ENCODE measurements at regions not wholly inside any gene's neighbourhood (a gene's known extent, or its start where the extent isn't known, plus 50 kb on each side); places are given as distances from the start of the nearest gene placed in this dataset.

DNA sequence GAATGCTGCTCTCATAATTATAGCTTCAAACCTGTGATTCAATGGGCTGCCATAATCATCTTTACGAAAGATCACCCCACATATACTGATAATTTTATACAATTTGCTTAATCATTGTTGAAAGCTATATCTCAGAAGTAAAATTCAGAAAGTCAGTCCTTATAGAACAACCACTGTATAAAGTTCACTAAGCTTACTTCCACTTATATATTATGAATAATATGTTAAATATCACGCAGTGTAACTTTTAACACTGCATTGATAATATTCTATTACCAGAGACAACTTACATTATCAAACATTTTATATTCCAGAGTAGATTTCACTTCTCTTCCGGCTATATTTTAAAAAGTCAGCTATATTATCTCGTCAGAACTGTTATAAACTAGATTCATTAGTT, 550.1 kb upstream of the PCDH20 start:
- no peak overlapping the region for H3K4me3 ChIP-seq
- no peaks in the 10 kb centered on the region for H3K9me3 ChIP-seq
- ATAC-seq = no peak
- no peaks in the 10 kb centered on the region for H3K27me3 ChIP-seq
- DNase-seq = no peak
- H3K4me1 ChIP-seq = no peaks in the 10 kb centered on the region
- H3K36me3 ChIP-seq = no peaks in the 10 kb centered on the region
- TF ChIP-seq, protein P1, sequence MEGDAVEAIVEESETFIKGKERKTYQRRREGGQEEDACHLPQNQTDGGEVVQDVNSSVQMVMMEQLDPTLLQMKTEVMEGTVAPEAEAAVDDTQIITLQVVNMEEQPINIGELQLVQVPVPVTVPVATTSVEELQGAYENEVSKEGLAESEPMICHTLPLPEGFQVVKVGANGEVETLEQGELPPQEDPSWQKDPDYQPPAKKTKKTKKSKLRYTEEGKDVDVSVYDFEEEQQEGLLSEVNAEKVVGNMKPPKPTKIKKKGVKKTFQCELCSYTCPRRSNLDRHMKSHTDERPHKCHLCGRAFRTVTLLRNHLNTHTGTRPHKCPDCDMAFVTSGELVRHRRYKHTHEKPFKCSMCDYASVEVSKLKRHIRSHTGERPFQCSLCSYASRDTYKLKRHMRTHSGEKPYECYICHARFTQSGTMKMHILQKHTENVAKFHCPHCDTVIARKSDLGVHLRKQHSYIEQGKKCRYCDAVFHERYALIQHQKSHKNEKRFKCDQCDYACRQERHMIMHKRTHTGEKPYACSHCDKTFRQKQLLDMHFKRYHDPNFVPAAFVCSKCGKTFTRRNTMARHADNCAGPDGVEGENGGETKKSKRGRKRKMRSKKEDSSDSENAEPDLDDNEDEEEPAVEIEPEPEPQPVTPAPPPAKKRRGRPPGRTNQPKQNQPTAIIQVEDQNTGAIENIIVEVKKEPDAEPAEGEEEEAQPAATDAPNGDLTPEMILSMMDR (IDR thresholded peaks at IDR 0.05) = no peak
- FAIRE-seq = no peak
- WGBS, 2 donors = 70 to 85% methylated on average over 4 of the region's 4 CpGs
- intact Hi-C loops (cut with DNase I) = no loop called here
- H3K27ac ChIP-seq = no peak overlapping the region

DNA sequence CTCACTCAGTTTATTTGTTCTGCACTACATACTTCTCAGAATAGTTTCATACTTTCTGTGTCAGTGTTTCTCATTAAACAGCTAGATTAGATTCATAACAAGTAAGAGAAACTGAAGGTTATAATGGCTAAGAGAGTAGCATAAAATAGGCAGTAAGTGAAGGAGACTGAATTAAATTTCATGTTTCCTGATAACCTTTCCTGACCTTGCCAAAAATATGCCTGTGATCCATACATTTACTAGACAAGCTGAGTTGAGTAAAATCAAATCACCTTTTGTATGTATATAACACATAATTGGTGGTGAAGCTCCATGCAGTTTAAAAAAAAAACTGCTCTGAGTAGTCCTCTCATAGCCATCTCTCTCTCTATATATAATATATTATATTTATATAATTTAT, 545.3 kb upstream of the PCDH20 start:
- H3K4me3 ChIP-seq = no peak overlapping the region
- intact Hi-C loops (cut with DNase I) = no loop called here
- TF ChIP-seq, protein P1 (IDR thresholded peaks at IDR 0.05) = no peak
- H3K9me3 ChIP-seq = no peaks in the 10 kb centered on the region
- H3K36me3 ChIP-seq = no peaks in the 10 kb centered on the region
- no peaks in the 10 kb centered on the region for H3K27me3 ChIP-seq
- H3K4me1 ChIP-seq = no peaks in the 10 kb centered on the region
- H3K27ac ChIP-seq = no peak overlapping the region
- FAIRE-seq = no peak
- no peak for ATAC-seq
- DNase-seq = no peak

DNA sequence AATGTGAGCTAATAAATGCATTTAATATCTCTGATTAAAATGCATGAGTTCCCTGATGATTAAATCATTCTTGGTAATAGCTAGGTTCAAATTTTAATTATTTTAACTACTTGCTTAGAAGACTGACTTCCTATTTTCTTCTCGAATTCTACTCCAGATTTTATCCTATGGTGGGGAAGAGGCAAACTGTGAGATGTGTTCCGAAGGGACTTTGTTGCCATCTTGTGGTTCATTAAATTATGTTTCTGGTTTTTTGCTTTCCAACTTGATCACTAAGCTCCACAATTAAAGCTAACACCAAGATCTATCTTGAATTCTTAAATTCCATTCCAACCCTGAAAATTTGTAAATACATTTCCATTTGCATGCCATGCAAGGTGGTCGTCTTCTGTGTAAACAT, 538.4 kb upstream of the PCDH20 start:
- no peaks in the 10 kb centered on the region for H3K36me3 ChIP-seq
- WGBS, 2 donors = 8 to 10% methylated on average over 3 of the region's 3 CpGs
- TF ChIP-seq, protein P1 (IDR thresholded peaks at IDR 0.05) = no peak
- H3K9me3 ChIP-seq = no peaks in the 10 kb centered on the region
- peaks cover 0 to 4% (median 0%) of the 10 kb centered on the region in 3 donors for H3K4me1 ChIP-seq
- no peaks in the 10 kb centered on the region for H3K27me3 ChIP-seq
- intact Hi-C loops (cut with DNase I) = no loop called here
- DNase-seq (no peak), ATAC-seq (peak in 1 of 4 donors; percentile 28), FAIRE-seq (no peak)
- H3K4me3 ChIP-seq = no peak overlapping the region
- H3K27ac ChIP-seq = no peak overlapping the region

DNA sequence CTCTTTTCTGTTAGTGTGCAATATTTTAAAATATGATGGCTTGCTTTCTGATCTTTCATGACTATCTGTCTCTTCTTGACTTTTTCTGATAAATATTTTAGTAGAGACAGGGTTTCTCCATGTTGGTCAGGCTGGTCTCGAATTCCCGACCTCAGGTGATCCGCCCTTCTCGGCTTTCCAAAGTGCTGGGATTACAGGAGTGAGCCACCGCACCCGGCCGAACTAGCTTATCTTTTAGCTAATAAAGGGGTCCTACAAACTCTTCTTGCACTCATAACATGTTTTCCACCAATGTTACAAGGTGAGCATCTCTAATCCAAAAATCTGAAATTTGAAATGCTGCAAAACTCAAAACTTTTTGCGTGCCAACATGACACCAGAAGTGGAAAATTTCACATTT, 535.2 kb upstream of the PCDH20 start:
- H3K4me3 ChIP-seq = no peak overlapping the region
- FAIRE-seq (no peak), ATAC-seq (no peak), DNase-seq (no peak)
- TF ChIP-seq, protein P1 (IDR thresholded peaks at IDR 0.05) = no peak
- no peaks in the 10 kb centered on the region for H3K36me3 ChIP-seq
- intact Hi-C loops (cut with DNase I) = no loop called here
- H3K4me1 ChIP-seq = peaks cover 0 to 4% (median 0%) of the 10 kb centered on the region in 3 donors
- H3K27me3 ChIP-seq = no peaks in the 10 kb centered on the region
- WGBS, 2 donors = 81 to 94% methylated on average over 8 of the region's 8 CpGs
- no peak overlapping the region for H3K27ac ChIP-seq
- no peaks in the 10 kb centered on the region for H3K9me3 ChIP-seq

DNA sequence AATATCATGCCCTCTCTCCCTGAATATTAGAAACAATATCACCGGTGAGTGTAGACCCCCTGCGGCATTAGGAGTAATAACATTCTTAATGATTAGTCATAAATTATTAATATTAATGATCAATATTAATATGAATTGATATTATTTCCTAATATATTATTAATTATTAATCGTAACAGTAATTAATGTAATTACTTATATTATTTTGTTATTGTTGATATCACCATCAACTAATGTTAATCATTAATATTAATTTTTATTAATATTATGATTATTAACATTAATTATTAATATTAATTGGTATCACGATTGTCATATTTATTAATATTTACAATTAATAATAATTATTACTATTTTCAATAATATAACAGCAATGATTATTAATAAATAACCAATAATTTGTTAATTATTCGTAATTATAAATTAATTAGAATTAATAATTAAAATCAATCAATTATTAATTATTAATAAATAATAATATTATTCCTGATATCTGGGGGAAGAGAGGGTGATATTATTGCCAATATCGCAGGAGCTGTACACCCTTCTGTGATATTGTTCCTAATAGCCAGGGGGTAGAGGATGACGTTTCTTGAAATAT, 528.8 kb upstream of the PCDH20 start:
- H3K36me3 ChIP-seq = no peaks in the 10 kb centered on the region
- DNase-seq (no peak), ATAC-seq (no peak), FAIRE-seq (peak; percentile 98)
- H3K27ac ChIP-seq = no peak overlapping the region
- WGBS, 2 donors = 65 to 75% methylated on average over 7 of the region's 7 CpGs
- H3K4me1 ChIP-seq = no peaks in the 10 kb centered on the region
- no peaks in the 10 kb centered on the region for H3K27me3 ChIP-seq
- TF ChIP-seq, protein P1 (IDR thresholded peaks at IDR 0.05) = no peak
- H3K4me3 ChIP-seq = no peak overlapping the region
- intact Hi-C loops (cut with DNase I) = no loop called here
- no peaks in the 10 kb centered on the region for H3K9me3 ChIP-seq

Measured in pancreas (tissue), 10 donors.